WERI-Rb-1 (cell line): ENCODE measurements at regions not wholly inside any gene's neighbourhood (a gene's known extent, or its start where the extent isn't known, plus 50 kb on each side); places are given as distances from the start of the nearest gene placed in this dataset.

Experiments
- DNase-seq: peaks from one replicate; pipeline ENCODE4 v3.0.0-alpha.2; 2020
- H3K27ac ChIP-seq: fragments of 250-450 bp; sonication (Bioruptor Pico); 2 replicates; pipeline ENCODE4 v1.5.1; 2020; ENCODE audit warnings: mild to moderate bottlenecking, moderate library complexity
- H3K27me3 ChIP-seq: fragments of 250-450 bp; sonication (Bioruptor Pico); 2 replicates; pipeline ENCODE4 v1.5.1; 2021; ENCODE audit warnings: mild to moderate bottlenecking, low read depth, moderate library complexity; ENCODE audit not compliant: insufficient read depth, severe bottlenecking
- H3K36me3 ChIP-seq: fragments of 250-450 bp; sonication (Bioruptor Pico); 2 replicates; pipeline ENCODE4 v1.5.1; 2020; ENCODE audit warnings: mild to moderate bottlenecking, moderate library complexity
- H3K4me3 ChIP-seq: 2 replicates; pipeline ENCODE4 v1.5.1; 2011; ENCODE audit warnings: low read depth, mild to moderate bottlenecking, control low read depth, low read length
- H3K9me3 ChIP-seq: fragments of 250-450 bp; sonication (Bioruptor Pico); 2 replicates; pipeline ENCODE4 v1.5.1; 2021; ENCODE audit warnings: mild to moderate bottlenecking, moderate library complexity; ENCODE audit not compliant: severe bottlenecking
- CTCF ChIP-seq: IDR thresholded peaks from 2 replicates; pipeline ENCODE4 v1.5.1; 2011; ENCODE audit warnings: low read depth, mild to moderate bottlenecking, control low read depth, inconsistent platforms, low read length

DNA sequence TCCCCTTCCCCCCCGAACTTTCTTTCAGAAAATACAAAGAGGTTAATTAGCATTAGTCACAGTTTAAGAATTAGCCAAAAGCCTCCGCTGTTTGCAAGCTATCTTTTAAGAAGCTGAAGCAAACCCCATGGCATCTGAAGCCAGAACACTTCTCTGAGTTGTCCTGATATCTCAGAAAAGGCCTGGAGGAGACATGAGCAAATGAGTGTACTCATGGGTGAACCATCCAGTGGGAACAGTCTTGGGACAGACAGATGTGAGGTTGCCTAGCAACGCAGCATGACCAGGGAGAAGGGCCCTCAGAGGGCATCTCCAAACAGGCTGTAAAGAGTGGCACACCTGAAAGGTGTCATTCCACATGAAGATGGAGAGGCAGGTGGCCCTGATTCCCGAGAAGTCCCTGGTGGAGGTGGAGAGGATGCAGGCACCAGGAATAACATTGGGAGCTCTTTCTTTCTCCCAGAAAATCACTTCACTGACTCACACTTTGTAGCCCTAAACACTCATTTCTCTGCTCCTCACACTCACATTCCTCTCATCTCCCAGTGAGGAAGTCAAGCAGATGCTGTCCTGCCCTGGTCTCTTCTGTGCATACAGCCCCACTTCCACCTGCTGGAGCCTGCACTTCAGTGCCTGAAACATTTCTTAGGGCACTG, 87.0 kb upstream of the TSHZ3 start:
- DNase-seq = no peak

DNA sequence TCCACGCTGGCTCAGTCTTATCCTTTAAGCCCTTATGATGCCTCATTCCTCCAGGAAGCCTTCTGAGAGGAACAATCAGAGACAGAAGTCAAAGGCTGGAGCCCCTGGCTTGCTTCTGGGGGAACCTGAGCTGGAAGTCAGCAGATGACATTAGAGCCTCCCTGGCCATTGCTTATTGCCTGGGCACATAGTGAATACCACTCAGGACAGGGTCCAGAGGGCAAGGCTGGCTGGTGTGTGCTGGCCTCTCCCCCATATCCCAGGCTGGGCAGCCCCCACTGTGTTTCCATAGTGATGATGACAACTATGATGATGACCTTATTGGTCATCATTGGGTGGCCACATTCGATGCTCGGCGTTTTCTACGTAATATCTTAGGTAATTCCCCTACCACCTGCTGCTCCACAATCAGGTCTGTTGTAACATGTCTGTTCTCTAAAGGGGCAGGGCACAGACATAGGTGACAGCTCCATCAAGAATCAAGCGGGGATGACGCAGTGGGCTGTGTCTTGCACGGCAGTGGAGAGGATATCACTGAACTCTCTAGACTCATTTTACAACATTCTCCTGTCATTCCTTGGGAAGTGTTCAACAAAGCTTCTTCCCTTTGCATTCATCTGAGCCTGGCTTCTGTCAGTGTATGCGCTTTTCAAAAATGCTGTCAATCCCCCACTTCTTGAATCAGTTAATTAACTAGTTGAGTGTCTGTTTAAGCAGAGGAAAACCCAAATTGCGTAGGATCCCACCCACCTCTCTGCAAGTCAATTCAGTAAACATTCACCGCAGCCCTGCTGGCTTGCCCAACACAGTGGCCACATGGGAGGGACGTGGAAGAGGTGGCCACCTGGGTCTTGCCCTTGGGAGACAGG, 89.4 kb upstream of the TSHZ3 start:
- H3K4me3 ChIP-seq = no peak overlapping the region
- no peaks in the 10 kb centered on the region for H3K36me3 ChIP-seq
- H3K27ac ChIP-seq = no peak overlapping the region
- DNase-seq = no peak
- no peaks in the 10 kb centered on the region for H3K9me3 ChIP-seq
- no peaks in the 10 kb centered on the region for H3K27me3 ChIP-seq
- TF ChIP-seq CTCF = no peak

More for the DNA sequence above, 87.0 kb upstream of the TSHZ3 start:
- H3K9me3 ChIP-seq = no peaks in the 10 kb centered on the region
- H3K4me3 ChIP-seq = no peak overlapping the region
- H3K27me3 ChIP-seq = no peaks in the 10 kb centered on the region
- TF ChIP-seq CTCF = no peak
- H3K36me3 ChIP-seq = no peaks in the 10 kb centered on the region
- H3K27ac ChIP-seq = no peak overlapping the region

DNA sequence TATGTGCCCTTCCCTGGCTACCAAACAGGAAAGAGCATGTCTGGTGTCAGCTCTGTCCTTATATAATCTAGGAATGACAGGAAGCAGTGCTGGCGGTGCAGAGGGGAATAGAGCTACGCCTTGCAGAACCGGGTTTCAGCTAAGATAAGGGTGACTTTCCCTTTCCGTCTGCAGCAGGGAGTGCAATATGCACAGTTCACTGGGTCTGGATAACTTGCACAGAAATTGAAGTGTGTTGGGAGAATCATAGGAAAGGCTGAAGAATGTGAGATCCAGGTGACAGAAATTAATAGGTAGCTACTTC, 90.0 kb upstream of the TSHZ3 start:
- no peak for DNase-seq
- Histone ChIP-seq H3K36me3 (no peaks in the 10 kb centered on the region), H3K4me3 (no peak overlapping the region)

DNA sequence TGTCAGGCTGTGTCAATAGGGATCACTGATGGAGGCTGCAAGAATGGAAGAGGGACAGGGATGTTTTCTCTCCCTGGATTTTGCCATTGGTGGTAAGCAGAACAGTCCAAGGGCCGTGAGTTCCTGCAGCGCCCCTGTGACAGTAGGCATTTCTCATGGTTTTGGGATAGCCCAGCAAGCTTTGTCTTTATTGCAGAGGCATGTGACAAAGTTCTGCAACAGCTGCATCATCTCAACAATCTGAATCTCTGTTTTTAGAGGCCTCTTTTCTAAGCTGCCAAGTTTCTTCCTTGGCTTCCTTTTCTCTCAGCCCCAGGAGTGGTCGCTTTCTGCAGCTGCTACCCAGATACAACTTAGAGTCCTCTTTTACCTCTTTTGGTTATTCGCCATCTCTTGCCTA, 95.7 kb upstream of the TSHZ3 start:
- Histone ChIP-seq H3K36me3 (no peaks in the 10 kb centered on the region), H3K27ac (no peak overlapping the region), H3K4me3 (no peak overlapping the region), H3K27me3 (no peaks in the 10 kb centered on the region), H3K9me3 (peaks cover 2% of the 10 kb centered on the region)
- DNase-seq = no peak
- no peak for TF ChIP-seq CTCF

More for the DNA sequence above, 90.0 kb upstream of the TSHZ3 start:
- no peak overlapping the region for H3K27ac ChIP-seq
- no peaks in the 10 kb centered on the region for H3K27me3 ChIP-seq
- H3K9me3 ChIP-seq = no peaks in the 10 kb centered on the region
- TF ChIP-seq CTCF = no peak

GRCh38 chr19:31445406-31445805, 96.2 kb upstream of the TSHZ3 start:
- no peak overlapping the region for H3K4me3 ChIP-seq
- no peak for TF ChIP-seq CTCF

More at GRCh38 chr19:31445406-31445805, 96.2 kb upstream of the TSHZ3 start:
- DNase-seq = no peak
- Histone ChIP-seq H3K27ac (no peak overlapping the region), H3K27me3 (no peaks in the 10 kb centered on the region), H3K36me3 (no peaks in the 10 kb centered on the region), H3K9me3 (peaks cover 2% of the 10 kb centered on the region)
